Upper lobe of left lung (tissue), 4 donors: ENCODE measurements at regions not wholly inside any gene's neighbourhood (a gene's known extent, or its start where the extent isn't known, plus 50 kb on each side); places are given as distances from the start of the nearest gene placed in this dataset.

ENCODE experiments used
- CTCF ChIP-seq, 6 experiments: fragments of 450-650 bp in 4 of 6; fragments of 200-600 bp in 2 of 6; sonication (generic) in 2 of 6; IDR thresholded peaks; one replicate each; pipeline ENCODE4 v1.5.1; 2016 to 2019; ENCODE audit warnings: antibody characterized with exemption in 6 of 6
- POLR2A ChIP-seq, 4 donors: fragments of 450-650 bp; IDR thresholded peaks; one replicate each; pipeline ENCODE4 v1.5.1; 2016 to 2017; ENCODE audit warnings: antibody characterized with exemption in 4 of 4, mild to moderate bottlenecking in 2 of 4

- no peak for TF ChIP-seq CTCF (IDR thresholded peaks at IDR 0.05)
- TF ChIP-seq POLR2A (IDR thresholded peaks at IDR 0.05): no peak
Observed at GRCh38 chr20:57851796-57852195, 142.0 kb upstream of the PMEPA1 start.
